K562 (cell line): ENCODE measurements at regions not wholly inside any gene's neighbourhood (a gene's known extent, or its start where the extent isn't known, plus 50 kb on each side); places are given as distances from the start of the nearest gene placed in this dataset.

Source experiments
- BRCA1 ChIP-seq, 2 experiments: fragments of 450-650 bp in 1 of 2; sonication (generic) in 1 of 2; formaldehyde crosslinking in 1 of 2; IDR thresholded peaks; 2 replicates each; pipeline versions ENCODE4 v1.5.0 to v1.6.1; 2017 to 2020; ENCODE audit warnings: mild to moderate bottlenecking in 1 of 2, missing genetic modification reagents in 1 of 2
- CTCF ChIP-seq, 3 experiments: IDR thresholded peaks in 2 of 3; conservative IDR thresholded peaks in 1 of 3; 2 replicates each; pipeline ENCODE4 v1.5.1; 2011 to 2012; ENCODE audit warnings: low read length in 3 of 3, mild to moderate bottlenecking in 3 of 3, control low read depth in 2 of 3, improper control_type of control experiment in 1 of 3, inconsistent platforms in 1 of 3, low read depth in 1 of 3, mixed read lengths in 1 of 3, moderate library complexity in 1 of 3; ENCODE audit not compliant: insufficient read depth in 2 of 3
- GABPA ChIP-seq: fragments of 200-800 bp; sonication (Bioruptor generic); conservative IDR thresholded peaks from 2 replicates; pipeline ENCODE4 v1.6.1; 2016; ENCODE audit warnings: low read depth, missing genetic modification characterization, missing compliant biosample characterization
- TAF7 ChIP-seq: fragments of 450-650 bp; IDR thresholded peaks from 2 replicates; pipeline ENCODE4 v1.6.1; 2016; ENCODE audit warnings: missing genetic modification characterization, missing compliant biosample characterization
- TSC22D4 ChIP-seq: fragments of 450-650 bp; IDR thresholded peaks from 2 replicates; pipeline ENCODE4 v1.6.1; 2016; ENCODE audit warnings: missing genetic modification characterization, missing biosample characterization, control low read depth
- YY1 ChIP-seq, 3 experiments: IDR thresholded peaks; 2 replicates each; pipeline ENCODE4 v1.6.1; 2011; ENCODE audit warnings: low read length in 2 of 3, mild to moderate bottlenecking in 2 of 3, moderate library complexity in 2 of 3, borderline replicate concordance in 1 of 3, control low read depth in 1 of 3, low read depth in 1 of 3; ENCODE audit not compliant: insufficient read depth in 3 of 3, insufficient replicate concordance in 2 of 3, control insufficient read depth in 1 of 3, insufficient read length in 1 of 3; ENCODE audit errors: extremely low read depth in 1 of 3
- TF ChIP-seq, protein P1 (sequence below): sonication (generic); formaldehyde crosslinking; IDR thresholded peaks from 2 replicates; pipeline ENCODE4 v1.8.0; 2022; ENCODE audit warnings: mild to moderate bottlenecking, missing genetic modification reagents

GRCh38 chr6:33904050-33904746 is 100.4 kb upstream of the MLN start:
- TF ChIP-seq GABPA (tag), result no peak
- no peak for TF ChIP-seq CTCF (IDR thresholded peaks at IDR 0.05 in 2 of 3, conservative IDR thresholded peaks at IDR 0.05 in 1 of 3; ENCODE audit: insufficient read depth in 2 of 3, low read depth in 1 of 3, low read length in 3 of 3)
- TF ChIP-seq BRCA1 (IDR thresholded peaks at IDR 0.05), result no peak
- no peak for TF ChIP-seq BRCA1 (CRISPR knock-in tag; IDR thresholded peaks at IDR 0.05)
- TF ChIP-seq YY1 (IDR thresholded peaks at IDR 0.05; ENCODE audit: borderline replicate concordance in 1 of 3, control insufficient read depth in 1 of 3, extremely low read depth in 1 of 3, insufficient read depth in 3 of 3, insufficient read length in 1 of 3, insufficient replicate concordance in 2 of 3, low read depth in 1 of 3, low read length in 2 of 3), result no peak
- TF ChIP-seq, protein P1, sequence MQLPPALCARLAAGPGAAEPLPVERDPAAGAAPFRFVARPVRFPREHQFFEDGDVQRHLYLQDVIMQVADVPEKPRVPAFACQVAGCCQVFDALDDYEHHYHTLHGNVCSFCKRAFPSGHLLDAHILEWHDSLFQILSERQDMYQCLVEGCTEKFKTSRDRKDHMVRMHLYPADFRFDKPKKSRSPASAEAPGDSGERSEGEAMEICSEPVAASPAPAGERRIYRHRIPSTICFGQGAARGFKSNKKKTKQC (CRISPR knock-in tag), result no peak
- TF ChIP-seq TAF7, result no peak
- no peak for TF ChIP-seq TSC22D4 (tag)
